ENCODE measurements at regions not wholly inside any gene's neighbourhood (a gene's known extent, or its start where the extent isn't known, plus 50 kb on each side); places are given as distances from the start of the nearest gene placed in this dataset.

DNA sequence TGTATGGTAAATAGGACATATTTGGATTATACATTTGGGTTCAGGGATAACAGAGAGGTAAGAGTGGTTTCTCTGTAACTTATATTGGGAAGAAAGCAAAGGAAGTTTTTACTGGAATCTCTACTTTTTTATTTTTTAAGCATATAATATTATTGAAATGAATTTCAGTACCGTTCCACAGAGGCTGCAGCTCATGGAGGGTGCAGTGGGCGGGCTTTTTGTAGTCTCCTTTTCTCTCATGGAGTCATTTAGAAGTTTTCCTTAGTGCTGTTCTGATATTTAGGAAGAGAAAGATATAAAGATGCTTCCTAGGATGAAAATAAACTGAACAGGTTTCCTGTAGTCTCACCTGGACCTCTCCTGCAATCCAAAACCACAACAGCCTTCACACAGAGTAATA lies 1153.3 kb upstream of the TMEFF2 start:
- no peaks in the 10 kb centered on the region for H3K36me3 ChIP-seq (replicated peaks in 1 of 2; ENCODE audit: control insufficient read depth in 1 of 2, insufficient read depth in 2 of 2, low read length in 2 of 2)
- intact Hi-C loops (cut with micrococcal nuclease; ENCODE audit: unreplicated experiment): loop anchor here (5.0 kb wide), 1 partner anchor 234 kb away; no protein-coding TSS in a partner anchor
- ChIA-PET POLR2A (interaction anchor here (1.1 kb wide), 1 partner anchor 80 kb away, joined by 3 read pairs; no protein-coding TSS in a partner anchor), CTCF (ENCODE audit: low intra/inter-chr PET ratio, low total read pairs) (no interaction called here)
- H3K9ac ChIP-seq (ENCODE audit: insufficient read depth, low read depth, low read length): peak overlapping the region; percentile 27; the same call in 1 of the 2 replicates
- H3K4me1 ChIP-seq (ENCODE audit: insufficient read depth, low read length): peaks cover 7% of the 10 kb centered on the region
- H3K79me2 ChIP-seq (ENCODE audit: insufficient read depth, low read length): no peaks in the 10 kb centered on the region
- no peak for FAIRE-seq
- in situ Hi-C loops (cut with HindIII; ENCODE audit: extremely low pct_ligation_motif_present, low pct_unique_long_range_greater_than_20kb): no loop called here
- peak overlapping the region; percentile 97 for H2AFZ ChIP-seq (ENCODE audit: low read length)
- ATAC-seq: no peak
- WGBS (ENCODE audit: low lambda C conversion rate): 44% methylated on average over 2 of the region's 2 CpGs
- H4K20me1 ChIP-seq (ENCODE audit: insufficient read depth, low read length): no peaks in the 10 kb centered on the region
- H3K27ac ChIP-seq (ENCODE audit: extremely low read length, insufficient read depth, low read length): no peak overlapping the region
- no peaks in the 10 kb centered on the region for H3K9me3 ChIP-seq (ENCODE audit: low read length)
- no TSS peak for BruUV-seq (replicated peaks)
- no peak for DNase-seq (ENCODE audit: low spot score)
- peak overlapping the region; percentile 79 for H3K4me2 ChIP-seq (ENCODE audit: low read depth, low read length)
- H3K4me3 ChIP-seq (replicated peaks in 1 of 3; ENCODE audit: insufficient read depth in 1 of 3, low read depth in 2 of 3, low read length in 3 of 3): peak overlapping the region; percentile 43 to 60 (median 56); a peak in 4 of 6 replicates
- no peaks in the 10 kb centered on the region for H3K27me3 ChIP-seq (ENCODE audit: control insufficient read depth in 1 of 2, insufficient read depth in 2 of 2, low read length in 2 of 2)
- no peak for TF ChIP-seq MZF1 (CRISPR knock-in tag; IDR thresholded peaks at IDR 0.05; ENCODE audit: borderline replicate concordance)
- no peak for TF ChIP-seq ZNF101 (CRISPR knock-in tag; IDR thresholded peaks at IDR 0.05; ENCODE audit: borderline replicate concordance, low read depth)
- TF ChIP-seq ZNF792 (CRISPR knock-in tag; IDR thresholded peaks at IDR 0.05): no peak
- TF ChIP-seq ZFY (CRISPR knock-in tag; IDR thresholded peaks at IDR 0.05): no peak
- TF ChIP-seq ZNF552 (CRISPR knock-in tag; IDR thresholded peaks at IDR 0.05; ENCODE audit: borderline replicate concordance): no peak
- TF ChIP-seq ZKSCAN5 (CRISPR knock-in tag; IDR thresholded peaks at IDR 0.05): no peak
- TF ChIP-seq SMAD9 (CRISPR knock-in tag; IDR thresholded peaks at IDR 0.05): no peak
- no peak for TF ChIP-seq KLF6 (CRISPR knock-in tag; IDR thresholded peaks at IDR 0.05)
- TF ChIP-seq, protein P1, sequence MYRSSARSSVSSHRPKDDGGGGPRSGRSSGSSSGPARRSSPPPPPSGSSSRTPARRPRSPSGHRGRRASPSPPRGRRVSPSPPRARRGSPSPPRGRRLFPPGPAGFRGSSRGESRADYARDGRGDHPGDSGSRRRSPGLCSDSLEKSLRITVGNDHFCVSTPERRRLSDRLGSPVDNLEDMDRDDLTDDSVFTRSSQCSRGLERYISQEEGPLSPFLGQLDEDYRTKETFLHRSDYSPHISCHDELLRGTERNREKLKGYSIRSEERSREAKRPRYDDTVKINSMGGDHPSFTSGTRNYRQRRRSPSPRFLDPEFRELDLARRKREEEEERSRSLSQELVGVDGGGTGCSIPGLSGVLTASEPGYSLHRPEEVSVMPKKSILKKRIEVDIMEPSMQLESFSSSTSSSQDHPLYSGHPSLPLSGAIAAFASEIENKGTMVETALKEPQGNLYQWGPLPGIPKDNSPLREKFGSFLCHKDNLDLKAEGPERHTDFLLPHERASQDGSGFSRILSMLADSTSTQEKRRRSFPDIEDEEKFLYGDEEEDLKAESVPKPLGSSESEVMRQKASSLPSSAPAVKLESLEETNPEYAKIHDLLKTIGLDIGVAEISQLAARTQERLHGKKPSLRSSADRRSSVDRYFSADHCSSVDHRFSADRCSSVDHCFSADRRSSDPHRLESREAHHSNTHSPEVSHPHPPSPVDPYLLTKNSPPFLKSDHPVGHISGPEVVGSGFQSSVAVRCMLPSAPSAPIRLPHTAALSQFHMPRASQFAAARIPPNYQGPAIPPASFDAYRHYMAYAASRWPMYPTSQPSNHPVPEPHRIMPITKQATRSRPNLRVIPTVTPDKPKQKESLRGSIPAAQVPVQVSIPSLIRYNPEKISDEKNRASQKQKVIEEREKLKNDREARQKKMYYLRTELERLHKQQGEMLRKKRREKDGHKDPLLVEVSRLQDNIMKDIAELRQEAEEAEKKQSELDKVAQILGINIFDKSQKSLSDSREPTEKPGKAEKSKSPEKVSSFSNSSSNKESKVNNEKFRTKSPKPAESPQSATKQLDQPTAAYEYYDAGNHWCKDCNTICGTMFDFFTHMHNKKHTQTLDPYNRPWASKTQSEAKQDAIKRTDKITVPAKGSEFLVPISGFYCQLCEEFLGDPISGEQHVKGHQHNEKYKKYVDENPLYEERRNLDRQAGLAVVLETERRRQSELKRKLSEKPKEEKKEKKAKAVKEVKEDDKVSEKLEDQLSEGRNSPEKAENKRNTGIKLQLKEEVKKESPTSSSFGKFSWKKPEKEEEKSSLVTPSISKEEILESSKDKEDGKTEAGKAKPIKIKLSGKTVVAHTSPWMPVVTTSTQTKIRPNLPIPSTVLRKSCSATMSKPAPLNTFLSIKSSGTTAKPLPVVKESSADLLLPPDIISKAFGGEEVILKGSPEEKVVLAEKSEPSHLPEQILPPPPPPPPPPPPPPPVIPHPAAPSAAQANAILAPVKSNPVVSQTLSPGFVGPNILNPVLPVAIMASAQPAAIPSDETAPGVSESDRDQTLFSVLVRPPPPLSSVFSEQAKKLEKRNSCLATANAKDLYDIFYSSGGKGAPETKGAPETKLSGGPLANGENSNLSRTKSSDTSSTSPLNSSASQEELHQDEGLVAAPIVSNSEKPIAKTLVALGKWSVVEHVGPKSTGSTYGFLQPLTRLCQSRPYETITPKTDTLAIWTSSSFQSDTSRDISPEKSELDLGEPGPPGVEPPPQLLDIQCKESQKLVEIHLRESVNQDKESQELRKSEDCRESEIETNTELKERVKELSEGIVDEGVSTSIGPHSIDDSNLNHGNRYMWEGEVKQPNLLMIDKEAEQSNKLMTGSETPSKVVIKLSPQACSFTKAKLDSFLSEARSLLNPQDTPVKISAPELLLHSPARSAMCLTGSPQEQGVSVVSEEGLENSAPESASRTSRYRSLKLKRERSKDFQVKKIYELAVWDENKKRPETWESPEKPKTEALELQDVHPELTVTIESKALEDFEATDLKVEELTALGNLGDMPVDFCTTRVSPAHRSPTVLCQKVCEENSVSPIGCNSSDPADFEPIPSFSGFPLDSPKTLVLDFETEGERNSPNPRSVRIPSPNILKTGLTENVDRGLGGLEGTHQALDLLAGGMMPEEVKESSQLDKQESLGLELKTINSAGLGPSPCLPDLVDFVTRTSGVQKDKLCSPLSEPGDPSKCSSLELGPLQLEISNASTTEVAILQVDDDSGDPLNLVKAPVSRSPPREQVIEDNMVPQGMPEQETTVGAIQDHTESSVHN (CRISPR knock-in tag; IDR thresholded peaks at IDR 0.05): no peak
- no peak for TF ChIP-seq MLLT10 (CRISPR knock-in tag; IDR thresholded peaks at IDR 0.05)
- TF ChIP-seq, protein P2, sequence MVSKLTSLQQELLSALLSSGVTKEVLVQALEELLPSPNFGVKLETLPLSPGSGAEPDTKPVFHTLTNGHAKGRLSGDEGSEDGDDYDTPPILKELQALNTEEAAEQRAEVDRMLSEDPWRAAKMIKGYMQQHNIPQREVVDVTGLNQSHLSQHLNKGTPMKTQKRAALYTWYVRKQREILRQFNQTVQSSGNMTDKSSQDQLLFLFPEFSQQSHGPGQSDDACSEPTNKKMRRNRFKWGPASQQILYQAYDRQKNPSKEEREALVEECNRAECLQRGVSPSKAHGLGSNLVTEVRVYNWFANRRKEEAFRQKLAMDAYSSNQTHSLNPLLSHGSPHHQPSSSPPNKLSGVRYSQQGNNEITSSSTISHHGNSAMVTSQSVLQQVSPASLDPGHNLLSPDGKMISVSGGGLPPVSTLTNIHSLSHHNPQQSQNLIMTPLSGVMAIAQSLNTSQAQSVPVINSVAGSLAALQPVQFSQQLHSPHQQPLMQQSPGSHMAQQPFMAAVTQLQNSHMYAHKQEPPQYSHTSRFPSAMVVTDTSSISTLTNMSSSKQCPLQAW (CRISPR knock-in tag; IDR thresholded peaks at IDR 0.05): no peak
- no peak for TF ChIP-seq CENPX (CRISPR knock-in tag; IDR thresholded peaks at IDR 0.05)
- TF ChIP-seq, protein P3, sequence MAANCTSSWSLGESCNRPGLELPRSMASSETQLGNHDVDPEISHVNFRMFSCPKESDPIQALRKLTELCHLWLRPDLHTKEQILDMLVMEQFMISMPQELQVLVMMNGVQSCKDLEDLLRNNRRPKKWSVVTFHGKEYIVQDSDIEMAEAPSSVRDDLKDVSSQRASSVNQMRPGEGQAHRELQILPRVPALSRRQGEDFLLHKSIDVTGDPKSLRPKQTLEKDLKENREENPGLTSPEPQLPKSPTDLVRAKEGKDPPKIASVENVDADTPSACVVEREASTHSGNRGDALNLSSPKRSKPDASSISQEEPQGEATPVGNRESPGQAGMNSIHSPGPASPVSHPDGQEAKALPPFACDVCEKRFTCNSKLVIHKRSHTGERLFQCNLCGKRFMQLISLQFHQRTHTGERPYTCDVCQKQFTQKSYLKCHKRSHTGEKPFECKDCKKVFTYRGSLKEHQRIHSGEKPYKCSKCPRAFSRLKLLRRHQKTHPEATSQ (CRISPR knock-in tag; IDR thresholded peaks at IDR 0.05; ENCODE audit: borderline replicate concordance): no peak
- no peak for TF ChIP-seq ZNF550 (CRISPR knock-in tag; IDR thresholded peaks at IDR 0.05; ENCODE audit: borderline replicate concordance)
- TF ChIP-seq ZNF367 (CRISPR knock-in tag; IDR thresholded peaks at IDR 0.05; ENCODE audit: borderline replicate concordance): no peak
- TF ChIP-seq ELF3 (CRISPR knock-in tag; IDR thresholded peaks at IDR 0.05): no peak
